ENCODE measurements at regions not wholly inside any gene's neighbourhood (a gene's known extent, or its start where the extent isn't known, plus 50 kb on each side); places are given as distances from the start of the nearest gene placed in this dataset.

GRCh38 chr18:42264497-42264896, 309.5 kb downstream of the PIK3C3 start:
- no peak for TF ChIP-seq EZH2 (IDR thresholded peaks at IDR 0.05; ENCODE audit: borderline replicate concordance, low read depth, low read length, severe bottlenecking)
- no peak for TF ChIP-seq MYC (IDR thresholded peaks at IDR 0.05; ENCODE audit: low read depth, low read length)
- TF ChIP-seq, protein P1, sequence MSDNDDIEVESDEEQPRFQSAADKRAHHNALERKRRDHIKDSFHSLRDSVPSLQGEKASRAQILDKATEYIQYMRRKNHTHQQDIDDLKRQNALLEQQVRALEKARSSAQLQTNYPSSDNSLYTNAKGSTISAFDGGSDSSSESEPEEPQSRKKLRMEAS (IDR thresholded peaks at IDR 0.05; ENCODE audit: insufficient read depth, insufficient read length): no peak
- TF ChIP-seq JUN (IDR thresholded peaks at IDR 0.05; ENCODE audit: borderline replicate concordance, insufficient read depth, insufficient read length, low read depth): no peak
- TF ChIP-seq POLR2A (IDR thresholded peaks at IDR 0.05; ENCODE audit: low read depth, low read length): no peak
- no peak for TF ChIP-seq FOS (IDR thresholded peaks at IDR 0.05; ENCODE audit: borderline replicate concordance, insufficient read depth, low read length)
- intact Hi-C loops (cut with micrococcal nuclease) (no loop called here), dilution Hi-C loops (cut with MboI; ENCODE audit: extremely low pct_ligation_motif_present, low sequenced_read_pairs) (no loop called here)
- no peaks in the 10 kb centered on the region for H4K20me1 ChIP-seq (replicated peaks; ENCODE audit: control insufficient read depth, extremely low read depth, insufficient read depth, low read length)
- no peak overlapping the region for H3K4me2 ChIP-seq (ENCODE audit: insufficient read depth, low read length)
- H3K27ac ChIP-seq (ENCODE audit: insufficient read depth, low read depth, low read length): no peak overlapping the region
- H3K9me3 ChIP-seq (replicated peaks; ENCODE audit: control insufficient read depth, insufficient read depth, low read length): no peaks in the 10 kb centered on the region
- no peak for DNase-seq (ENCODE audit: low read depth, low spot score)
- no peak overlapping the region for H3K9ac ChIP-seq (replicated peaks; ENCODE audit: extremely low read depth, insufficient read depth, low read length)
- no peaks in the 10 kb centered on the region for H3K9me1 ChIP-seq (replicated peaks; ENCODE audit: control insufficient read depth, extremely low read depth, insufficient read depth, low read length)
- no peaks in the 10 kb centered on the region for H3K27me3 ChIP-seq (ENCODE audit: control insufficient read depth in 2 of 2, insufficient read depth in 2 of 2, low read length in 2 of 2)
- no peaks in the 10 kb centered on the region for H3K36me3 ChIP-seq (ENCODE audit: control insufficient read depth in 2 of 2, extremely low read depth in 1 of 2, insufficient read depth in 2 of 2, low read length in 2 of 2)
- no peaks in the 10 kb centered on the region for H3K4me1 ChIP-seq (ENCODE audit: control insufficient read depth, extremely low read depth, insufficient read depth, low read length)
- no peak for FAIRE-seq
- ChIA-PET POLR2A (no interaction called here), CTCF (no interaction called here)
- no TSS peak for BruUV-seq (replicated peaks)
- no peak overlapping the region for H2AFZ ChIP-seq (ENCODE audit: low read depth, low read length)
- H3K79me2 ChIP-seq (ENCODE audit: control insufficient read depth, insufficient read depth, low read length): no peaks in the 10 kb centered on the region
- H3K4me3 ChIP-seq (replicated peaks in 1 of 3; ENCODE audit: insufficient read depth in 1 of 3, low read depth in 1 of 3, low read length in 3 of 3): no peak overlapping the region

DNA sequence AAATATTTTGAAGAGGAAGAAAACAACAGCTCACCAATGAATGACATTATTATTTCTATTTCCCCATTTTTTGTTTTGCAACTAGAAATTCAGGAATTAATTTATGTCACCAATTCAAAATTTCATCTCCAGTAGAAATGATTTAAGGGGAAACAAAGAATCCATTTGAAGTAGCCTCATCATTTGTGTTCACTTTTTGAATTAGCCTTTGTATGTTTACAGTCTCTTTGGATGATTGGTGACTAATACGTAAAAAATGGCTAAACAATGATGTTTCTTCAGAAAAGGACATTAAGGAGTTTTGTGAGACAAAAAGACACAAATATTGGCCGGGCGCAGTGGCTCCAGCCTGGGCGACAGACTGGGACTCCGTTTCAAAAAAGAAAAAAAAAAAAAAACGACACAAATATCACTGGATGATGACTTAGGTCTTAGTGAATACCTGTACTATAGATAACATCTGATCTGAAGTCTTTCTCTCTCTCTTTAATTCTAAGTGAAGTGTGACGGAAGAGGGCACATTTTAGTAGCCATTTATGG, 313.2 kb downstream of the PIK3C3 start:
- POLR2A ChIA-PET: no interaction called here
- H3K27me3 ChIP-seq (ENCODE audit: control insufficient read depth in 2 of 2, insufficient read depth in 2 of 2, low read length in 2 of 2): no peaks in the 10 kb centered on the region
- H3K36me3 ChIP-seq (ENCODE audit: control insufficient read depth in 2 of 2, extremely low read depth in 1 of 2, insufficient read depth in 2 of 2, low read length in 2 of 2): no peaks in the 10 kb centered on the region
- no peaks in the 10 kb centered on the region for H3K4me1 ChIP-seq (ENCODE audit: control insufficient read depth, extremely low read depth, insufficient read depth, low read length)
- H3K79me2 ChIP-seq (ENCODE audit: control insufficient read depth, insufficient read depth, low read length): no peaks in the 10 kb centered on the region
- CTCF ChIA-PET: no interaction called here
- dilution Hi-C loops (cut with MboI; ENCODE audit: extremely low pct_ligation_motif_present, low sequenced_read_pairs) (no loop called here), intact Hi-C loops (cut with micrococcal nuclease) (no loop called here)
- H4K20me1 ChIP-seq (replicated peaks; ENCODE audit: control insufficient read depth, extremely low read depth, insufficient read depth, low read length): no peaks in the 10 kb centered on the region
- no peaks in the 10 kb centered on the region for H3K9me1 ChIP-seq (replicated peaks; ENCODE audit: control insufficient read depth, extremely low read depth, insufficient read depth, low read length)
- H3K9me3 ChIP-seq (replicated peaks; ENCODE audit: control insufficient read depth, insufficient read depth, low read length): no peaks in the 10 kb centered on the region
- no peak overlapping the region for H2AFZ ChIP-seq (ENCODE audit: low read depth, low read length)
- TF ChIP-seq, protein P1 (IDR thresholded peaks at IDR 0.05; ENCODE audit: insufficient read depth, insufficient read length): no peak
- TF ChIP-seq EZH2 (IDR thresholded peaks at IDR 0.05; ENCODE audit: borderline replicate concordance, low read depth, low read length, severe bottlenecking) (no peak), POLR2AphosphoS5 (IDR thresholded peaks at IDR 0.05; ENCODE audit: insufficient read depth, low read depth, low read length) (no peak), JUN (IDR thresholded peaks at IDR 0.05; ENCODE audit: borderline replicate concordance, insufficient read depth, insufficient read length, low read depth) (no peak), GATA2 (IDR thresholded peaks at IDR 0.05; ENCODE audit: insufficient read depth, insufficient read length, low read depth, low read length) (no peak)
- H3K9ac ChIP-seq (replicated peaks; ENCODE audit: extremely low read depth, insufficient read depth, low read length): no peak overlapping the region
- FAIRE-seq (no peak), DNase-seq (ENCODE audit: low read depth, low spot score) (no peak)
- no peak overlapping the region for H3K4me2 ChIP-seq (ENCODE audit: insufficient read depth, low read length)
- H3K4me3 ChIP-seq (replicated peaks in 1 of 3; ENCODE audit: insufficient read depth in 1 of 3, low read depth in 1 of 3, low read length in 3 of 3): no peak overlapping the region
- BruUV-seq (replicated peaks): no TSS peak
- H3K27ac ChIP-seq (ENCODE audit: insufficient read depth, low read depth, low read length): no peak overlapping the region

Measured in endothelial cell of umbilical vein (primary cell).